CD14-positive monocyte (primary cell): ENCODE measurements at regions not wholly inside any gene's neighbourhood (a gene's known extent, or its start where the extent isn't known, plus 50 kb on each side); places are given as distances from the start of the nearest gene placed in this dataset.
"Not testable (repeated sequence)": the region's sequence is repeated elsewhere in the genome, so short reads cannot be mapped to it uniquely, and the experiment has no call there.

ENCODE experiments used
- DNase-seq, 3 donors: peaks; one replicate each; pipeline ENCODE4 v3.0.0-alpha.2; 2011 to 2022
- H2AFZ ChIP-seq: 2 replicates; pipeline ENCODE4 v1.6.0; 2012; ENCODE audit warnings: mild to moderate bottlenecking, low read depth, low read length, inconsistent platforms; ENCODE audit not compliant: insufficient read depth, poor library complexity, severe bottlenecking
- H3K27ac ChIP-seq, 2 donors: 1 replicate in 1 of 2; 2 replicates in 1 of 2; pipeline ENCODE4 v1.5.1; 2012 to 2013; ENCODE audit warnings: low read length in 2 of 2, control low read depth in 1 of 2, inconsistent platforms in 1 of 2, low read depth in 1 of 2, mild to moderate bottlenecking in 1 of 2
- H3K27me3 ChIP-seq, 2 donors: one replicate each; pipeline versions ENCODE4 v1.6.0 to v1.6.1; 2011 to 2013; ENCODE audit warnings: low read length in 2 of 2; ENCODE audit not compliant: control insufficient read depth in 2 of 2, insufficient read depth in 2 of 2
- H3K36me3 ChIP-seq, 2 donors: replicated peaks in 1 of 2; 1 replicate in 1 of 2; 2 replicates in 1 of 2; pipeline versions ENCODE4 v1.5.1 to v1.6.1; 2012 to 2013; ENCODE audit warnings: low read length in 2 of 2, control low read depth in 1 of 2, inconsistent platforms in 1 of 2, mild to moderate bottlenecking in 1 of 2; ENCODE audit not compliant: insufficient read depth in 2 of 2, control insufficient read depth in 1 of 2
- H3K4me1 ChIP-seq, 2 donors: 1 replicate in 1 of 2; 2 replicates in 1 of 2; pipeline versions ENCODE4 v1.5.1 to v1.6.1; 2012 to 2013; ENCODE audit warnings: low read length in 2 of 2, control low read depth in 1 of 2, inconsistent platforms in 1 of 2, mild to moderate bottlenecking in 1 of 2, moderate library complexity in 1 of 2; ENCODE audit not compliant: insufficient read depth in 2 of 2, control insufficient read depth in 1 of 2
- H3K4me2 ChIP-seq: replicated peaks from 2 replicates; pipeline ENCODE3; 2012; ENCODE audit warnings: low read length, moderate library complexity, mild to moderate bottlenecking; ENCODE audit not compliant: poor library complexity, severe bottlenecking; ENCODE audit errors: extremely low read depth
- H3K4me3 ChIP-seq, 3 experiments: fragments of 200-600 bp in 1 of 3; sonication (generic) in 1 of 3; replicated peaks in 1 of 3; 1 replicate in 2 of 3; 2 replicates in 1 of 3; pipeline ENCODE4 v1.5.1; 2011 to 2013; ENCODE audit warnings: low read length in 3 of 3, mild to moderate bottlenecking in 3 of 3, control low read depth in 2 of 3, low read depth in 2 of 3, inconsistent platforms in 1 of 3, moderate library complexity in 1 of 3
- H3K79me2 ChIP-seq: 2 replicates; pipeline ENCODE4 v1.6.0; 2012; ENCODE audit warnings: mild to moderate bottlenecking, control low read depth, inconsistent platforms, low read length, moderate library complexity; ENCODE audit not compliant: insufficient read depth
- H3K9ac ChIP-seq: 2 replicates; pipeline ENCODE4 v1.6.0; 2017; ENCODE audit warnings: low read length, mild to moderate bottlenecking; ENCODE audit not compliant: insufficient read depth, poor library complexity, severe bottlenecking
- H3K9me3 ChIP-seq, 2 donors: replicated peaks in 1 of 2; 1 replicate in 1 of 2; 2 replicates in 1 of 2; pipeline versions ENCODE4 v1.5.1 to v1.6.1; 2012 to 2013; ENCODE audit warnings: low read length in 2 of 2, control low read depth in 1 of 2; ENCODE audit not compliant: control insufficient read depth in 1 of 2, insufficient read depth in 1 of 2
- H4K20me1 ChIP-seq: 2 replicates; pipeline ENCODE4 v1.6.0; 2012; ENCODE audit warnings: mild to moderate bottlenecking, low read length, control low read depth, moderate library complexity; ENCODE audit not compliant: insufficient read depth
- H3K27ac Mint-ChIP-seq, 7 donors: one replicate each; pipeline ENCODE4 v1.8.0; 2020; ENCODE audit warnings: mild to moderate bottlenecking in 7 of 7, mixed read lengths in 7 of 7, moderate library complexity in 6 of 7, inconsistent platforms in 2 of 7
- H3K27me3 Mint-ChIP-seq, 3 donors: one replicate each; pipeline ENCODE4 v1.8.0; 2021 to 2022; ENCODE audit warnings: low read depth in 3 of 3, mild to moderate bottlenecking in 3 of 3, mixed read lengths in 3 of 3, moderate library complexity in 3 of 3, inconsistent platforms in 1 of 3
- H3K36me3 Mint-ChIP-seq, 2 donors: one replicate each; pipeline ENCODE4 v1.8.0; 2020; ENCODE audit warnings: mixed read lengths in 2 of 2, inconsistent platforms in 1 of 2, mild to moderate bottlenecking in 1 of 2
- H3K4me1 Mint-ChIP-seq: one replicate; pipeline ENCODE4 v1.8.0; 2020; ENCODE audit warnings: mild to moderate bottlenecking, mixed read lengths
- H3K4me3 Mint-ChIP-seq, 2 donors: one replicate each; pipeline ENCODE4 v1.8.0; 2020; ENCODE audit warnings: mild to moderate bottlenecking in 2 of 2, mixed read lengths in 2 of 2, moderate library complexity in 1 of 2
- H3K9me3 Mint-ChIP-seq, 7 donors: one replicate each; pipeline ENCODE4 v1.8.0; 2020 to 2022; ENCODE audit warnings: mixed read lengths in 7 of 7, mild to moderate bottlenecking in 6 of 7, moderate library complexity in 6 of 7, inconsistent platforms in 2 of 7
- WGBS: methylation state at CpG from one replicate; pipeline ENCODE4 v1.1.5; 2013; ENCODE audit warnings: missing lambda C conversion rate; ENCODE audit not compliant: insufficient coverage; 5-methylcytosine and 5-hydroxymethylcytosine counted together
- intact Hi-C, 2 donors: fragments of 100-400 bp; cut with micrococcal nuclease; formaldehyde crosslinking; loops; one replicate each; pipeline versions ENCODE4 v1.15.0 to v1.15.1; 2023
- TF ChIP-seq, protein P1 (sequence below): fragments of 200-600 bp; IDR thresholded peaks from one replicate; pipeline ENCODE4 v1.8.0; 2022; ENCODE audit warnings: antibody characterized with exemption, mild to moderate bottlenecking

- H3K4me1 ChIP-seq, result no peaks in the 10 kb centered on the region
- no peaks in the 10 kb centered on the region for H3K36me3 Mint-ChIP-seq
- no peaks in the 10 kb centered on the region for H4K20me1 ChIP-seq
- no CpG with 5 or more reads among the region's 2 CpGs for WGBS
- no peaks in the 10 kb centered on the region for H3K4me1 Mint-ChIP-seq
- no peak overlapping the region for H3K4me3 ChIP-seq
- no peaks in the 10 kb centered on the region for H3K79me2 ChIP-seq
- H3K4me2 ChIP-seq, result no peak overlapping the region
- no peaks in the 10 kb centered on the region for H3K36me3 ChIP-seq
- DNase-seq, result no peak
- H3K27me3 Mint-ChIP-seq, result no peaks in the 10 kb centered on the region
- H3K27ac Mint-ChIP-seq, result no peak overlapping the region
- no peak overlapping the region for H3K4me3 Mint-ChIP-seq
- H3K9me3 ChIP-seq, result peaks cover 0 to 4% of the 10 kb centered on the region in 2 donors
- peaks cover 0 to 16% (median 0%) of the 10 kb centered on the region in 7 donors for H3K9me3 Mint-ChIP-seq
- TF ChIP-seq, protein P1, sequence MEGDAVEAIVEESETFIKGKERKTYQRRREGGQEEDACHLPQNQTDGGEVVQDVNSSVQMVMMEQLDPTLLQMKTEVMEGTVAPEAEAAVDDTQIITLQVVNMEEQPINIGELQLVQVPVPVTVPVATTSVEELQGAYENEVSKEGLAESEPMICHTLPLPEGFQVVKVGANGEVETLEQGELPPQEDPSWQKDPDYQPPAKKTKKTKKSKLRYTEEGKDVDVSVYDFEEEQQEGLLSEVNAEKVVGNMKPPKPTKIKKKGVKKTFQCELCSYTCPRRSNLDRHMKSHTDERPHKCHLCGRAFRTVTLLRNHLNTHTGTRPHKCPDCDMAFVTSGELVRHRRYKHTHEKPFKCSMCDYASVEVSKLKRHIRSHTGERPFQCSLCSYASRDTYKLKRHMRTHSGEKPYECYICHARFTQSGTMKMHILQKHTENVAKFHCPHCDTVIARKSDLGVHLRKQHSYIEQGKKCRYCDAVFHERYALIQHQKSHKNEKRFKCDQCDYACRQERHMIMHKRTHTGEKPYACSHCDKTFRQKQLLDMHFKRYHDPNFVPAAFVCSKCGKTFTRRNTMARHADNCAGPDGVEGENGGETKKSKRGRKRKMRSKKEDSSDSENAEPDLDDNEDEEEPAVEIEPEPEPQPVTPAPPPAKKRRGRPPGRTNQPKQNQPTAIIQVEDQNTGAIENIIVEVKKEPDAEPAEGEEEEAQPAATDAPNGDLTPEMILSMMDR, result no peak
- no peak overlapping the region for H2AFZ ChIP-seq
- H3K9ac ChIP-seq, result no peak overlapping the region
- no peak overlapping the region for H3K27ac ChIP-seq
- intact Hi-C loops, result no loop called here
- H3K27me3 ChIP-seq, result no peaks in the 10 kb centered on the region
Observed at GRCh38 chr4:75169020-75169419, 236.1 kb downstream of the PARM1 start.

DNA sequence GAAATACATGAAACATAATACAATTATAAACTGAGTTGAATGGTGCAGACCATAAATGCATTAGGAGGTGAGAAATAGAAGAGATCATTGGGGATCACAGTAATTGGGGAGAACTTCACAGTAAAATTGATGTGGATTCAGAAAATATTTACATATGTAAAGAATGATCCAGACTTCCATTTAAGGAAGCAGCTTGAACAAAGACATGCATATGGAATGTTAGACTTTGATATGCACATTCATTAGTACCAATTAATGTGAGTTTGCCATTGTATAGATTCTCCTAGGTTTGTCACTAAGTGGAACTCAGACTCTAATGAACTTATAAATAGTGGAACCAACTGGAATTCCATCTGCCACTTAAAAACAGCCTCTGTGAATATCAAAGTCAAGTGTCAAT is 235.6 kb downstream of the PARM1 start:
- Histone ChIP-seq H3K27me3 (no peaks in the 10 kb centered on the region), H3K27ac (no peak overlapping the region)
- H3K9me3 Mint-ChIP-seq, result peaks cover 0 to 16% (median 0%) of the 10 kb centered on the region in 7 donors

DNA sequence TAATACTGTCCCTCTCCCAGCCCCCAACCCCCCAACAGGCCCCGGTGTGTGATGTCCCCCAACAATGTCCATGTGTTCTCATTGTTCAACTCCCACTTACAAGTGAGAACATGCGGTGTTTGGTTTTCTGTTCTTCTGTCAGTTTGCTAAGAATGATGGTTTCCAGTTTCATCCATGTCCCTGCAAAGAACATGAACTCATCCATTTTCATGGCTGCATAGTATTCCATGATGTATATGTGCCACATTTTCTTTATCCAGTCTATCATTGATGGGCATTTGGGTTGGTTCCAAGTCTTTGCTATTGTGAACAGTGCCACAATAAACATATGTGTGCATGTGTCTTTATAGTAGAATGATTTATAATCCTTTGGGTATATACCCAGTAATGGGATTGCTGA is 232.2 kb downstream of the PARM1 start:
- H3K4me3 Mint-ChIP-seq, H3K36me3 ChIP-seq, H3K27me3 ChIP-seq, H3K9ac ChIP-seq, H3K4me2 ChIP-seq, H2AFZ ChIP-seq, H4K20me1 ChIP-seq, H3K4me1 ChIP-seq, H3K27ac ChIP-seq, H3K4me3 ChIP-seq, H3K27ac Mint-ChIP-seq, H3K36me3 Mint-ChIP-seq, H3K9me3 ChIP-seq, DNase-seq, H3K79me2 ChIP-seq, H3K4me1 Mint-ChIP-seq, intact Hi-C loops, H3K27me3 Mint-ChIP-seq: not testable (repeated sequence)
- peaks cover 0 to 14% (median 3%) of the 10 kb centered on the region in 7 donors for H3K9me3 Mint-ChIP-seq
- WGBS, result no CpG with 5 or more reads among the region's 2 CpGs

More for the DNA sequence above, 235.6 kb downstream of the PARM1 start:
- Mint-ChIP-seq H3K4me3 (no peak overlapping the region), H3K27me3 (no peaks in the 10 kb centered on the region), H3K27ac (no peak overlapping the region), H3K36me3 (no peaks in the 10 kb centered on the region), H3K4me1 (no peaks in the 10 kb centered on the region)
- H3K36me3 ChIP-seq, result no peaks in the 10 kb centered on the region
- no peak overlapping the region for H2AFZ ChIP-seq
- H4K20me1 ChIP-seq, result no peaks in the 10 kb centered on the region
- H3K4me3 ChIP-seq, result no peak overlapping the region
- no peak for DNase-seq
- H3K9ac ChIP-seq, result no peak overlapping the region
- H3K79me2 ChIP-seq, result no peaks in the 10 kb centered on the region
- H3K9me3 ChIP-seq, result peaks cover 0 to 4% of the 10 kb centered on the region in 2 donors
- no peak overlapping the region for H3K4me2 ChIP-seq
- TF ChIP-seq, protein P1, result no peak
- intact Hi-C loops, result no loop called here
- no peaks in the 10 kb centered on the region for H3K4me1 ChIP-seq
